A673 (cell line): ENCODE measurements at regions not wholly inside any gene's neighbourhood (a gene's known extent, or its start where the extent isn't known, plus 50 kb on each side); places are given as distances from the start of the nearest gene placed in this dataset.

Experiments
- CTCF ChIP-seq: fragments of 300-800, 200-600 bp; sonication (generic); conservative IDR thresholded peaks from 2 replicates; pipeline ENCODE4 v1.5.1; 2017; ENCODE audit warnings: low read depth, mild to moderate bottlenecking, antibody characterized with exemption, low read length, moderate library complexity, mixed read lengths
- EZH2 ChIP-seq: fragments of 200-600 bp; sonication (generic); IDR thresholded peaks from 2 replicates; pipeline ENCODE4 v1.6.1; 2017; ENCODE audit warnings: borderline replicate concordance, low read depth, mild to moderate bottlenecking, mixed read lengths, antibody characterized with exemption, low read length; ENCODE audit not compliant: poor library complexity, severe bottlenecking

- TF ChIP-seq EZH2 (no peak), CTCF (no peak)
Observed at GRCh38 chr11:69562302-69562701, 78.7 kb upstream of the CCND1 start.
